GM19438 (cell line): ENCODE measurements at regions not wholly inside any gene's neighbourhood (a gene's known extent, or its start where the extent isn't known, plus 50 kb on each side); places are given as distances from the start of the nearest gene placed in this dataset.

Experiments used
- ATAC-seq: cut with Tn5 transposase; IDR thresholded peaks from one replicate; pipeline ENCODE4 v1.9.1; 2021; ENCODE audit warnings: low read depth; ENCODE audit not compliant: unreplicated experiment

DNA sequence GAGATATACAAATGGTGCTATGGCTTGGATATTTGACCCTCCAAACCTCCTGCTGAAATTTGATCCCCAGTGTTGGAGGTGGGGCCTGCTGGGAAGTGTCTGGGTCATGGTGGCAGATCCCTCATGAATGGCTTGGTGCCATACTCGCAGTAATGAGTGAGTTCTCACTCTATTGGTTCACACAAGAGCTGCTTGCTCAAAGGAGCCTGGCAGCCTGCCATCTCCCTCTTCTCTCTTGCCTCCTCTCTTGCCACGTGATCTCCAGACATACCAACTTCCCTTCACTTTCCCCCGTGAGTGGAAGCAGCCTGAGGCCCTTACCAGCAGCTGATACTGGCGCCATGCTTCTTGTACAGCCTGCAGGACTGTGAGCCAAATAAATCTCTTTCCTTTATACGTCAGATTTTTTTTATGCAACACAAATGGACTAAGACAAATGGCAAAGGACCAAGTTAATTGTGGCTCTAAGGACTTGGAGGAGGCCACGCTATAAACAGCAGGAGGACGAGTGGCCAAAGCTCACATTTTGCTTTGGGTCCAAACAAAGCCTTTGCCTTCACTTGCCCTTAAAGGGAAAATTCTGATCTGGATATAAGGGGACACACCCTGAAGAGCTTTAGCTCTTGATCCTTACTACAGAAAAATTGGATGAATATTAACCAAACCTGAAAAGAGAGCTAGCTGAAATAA, 214.7 kb downstream of the SS18 start:
- no peak for ATAC-seq

DNA sequence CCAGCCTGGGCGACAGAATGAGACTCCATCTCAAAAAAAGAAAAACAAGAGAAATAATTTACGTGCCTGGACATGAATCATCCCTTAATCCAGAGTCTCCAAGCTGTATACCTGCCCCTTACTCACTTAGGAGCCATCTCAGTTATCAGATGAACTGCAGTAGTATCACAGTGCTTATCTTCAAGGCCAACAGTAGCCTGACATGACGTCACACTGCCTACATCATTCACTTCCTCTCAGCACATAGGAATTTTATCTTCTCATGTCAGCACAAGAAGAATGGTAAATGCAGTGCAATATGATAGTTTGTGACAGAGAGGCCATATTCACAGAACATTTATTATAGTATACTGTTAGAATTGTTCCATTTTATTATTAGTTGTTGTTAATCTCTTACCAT, 216.6 kb downstream of the SS18 start:
- no peak for ATAC-seq

DNA sequence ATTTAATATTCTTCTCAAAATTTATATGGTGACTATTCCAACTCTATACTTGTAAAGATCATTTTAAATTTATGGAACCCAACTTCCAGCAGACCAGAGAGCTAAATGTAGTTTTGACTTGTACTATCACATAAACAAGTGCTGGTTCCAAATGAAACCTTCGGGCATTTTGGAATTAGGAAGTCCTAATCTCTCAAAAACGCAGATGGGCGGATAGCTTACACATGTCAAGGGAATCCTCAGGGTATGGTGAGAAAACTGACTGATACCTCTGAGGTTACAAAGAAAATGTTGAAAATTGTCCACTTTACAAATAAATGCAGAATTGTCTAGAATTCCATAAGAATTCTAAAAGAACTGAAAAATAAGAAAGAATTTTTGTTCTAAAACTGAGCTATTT, 224.1 kb downstream of the SS18 start:
- no peak for ATAC-seq

DNA sequence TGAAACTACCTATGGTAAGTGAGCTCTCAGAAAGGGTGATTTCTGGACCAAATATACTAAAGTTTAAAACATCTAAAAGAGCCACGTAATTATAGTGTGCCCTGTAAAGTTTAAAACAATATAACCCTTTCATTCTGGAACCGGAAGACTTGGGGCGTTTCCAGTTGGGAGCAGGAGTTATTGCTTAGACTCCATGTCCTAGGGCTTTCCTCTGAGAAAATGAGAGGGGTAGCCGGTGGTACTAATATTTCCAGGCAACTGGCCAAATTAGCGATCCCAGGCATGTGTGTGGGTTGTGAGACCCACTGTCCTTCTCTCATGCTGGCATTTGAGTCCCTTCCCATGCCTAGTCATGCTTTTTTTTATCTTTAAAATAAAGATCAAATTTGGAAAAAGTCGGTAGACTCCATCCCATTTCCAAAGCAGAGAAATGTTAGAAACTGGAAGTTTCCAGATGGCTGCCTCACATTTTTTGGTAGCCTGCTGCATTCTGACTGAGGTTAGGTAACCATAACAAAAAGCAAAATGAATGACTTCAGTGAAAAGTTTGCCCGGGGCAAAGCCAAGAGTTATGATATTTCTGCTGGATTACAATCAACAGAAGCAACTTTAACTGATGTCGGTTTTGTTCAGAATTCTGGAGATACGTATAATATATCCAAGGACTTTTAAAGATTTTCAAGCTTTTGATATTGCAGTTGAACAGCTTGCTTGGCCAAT, 227.4 kb downstream of the SS18 start:
- ATAC-seq, result no peak

DNA sequence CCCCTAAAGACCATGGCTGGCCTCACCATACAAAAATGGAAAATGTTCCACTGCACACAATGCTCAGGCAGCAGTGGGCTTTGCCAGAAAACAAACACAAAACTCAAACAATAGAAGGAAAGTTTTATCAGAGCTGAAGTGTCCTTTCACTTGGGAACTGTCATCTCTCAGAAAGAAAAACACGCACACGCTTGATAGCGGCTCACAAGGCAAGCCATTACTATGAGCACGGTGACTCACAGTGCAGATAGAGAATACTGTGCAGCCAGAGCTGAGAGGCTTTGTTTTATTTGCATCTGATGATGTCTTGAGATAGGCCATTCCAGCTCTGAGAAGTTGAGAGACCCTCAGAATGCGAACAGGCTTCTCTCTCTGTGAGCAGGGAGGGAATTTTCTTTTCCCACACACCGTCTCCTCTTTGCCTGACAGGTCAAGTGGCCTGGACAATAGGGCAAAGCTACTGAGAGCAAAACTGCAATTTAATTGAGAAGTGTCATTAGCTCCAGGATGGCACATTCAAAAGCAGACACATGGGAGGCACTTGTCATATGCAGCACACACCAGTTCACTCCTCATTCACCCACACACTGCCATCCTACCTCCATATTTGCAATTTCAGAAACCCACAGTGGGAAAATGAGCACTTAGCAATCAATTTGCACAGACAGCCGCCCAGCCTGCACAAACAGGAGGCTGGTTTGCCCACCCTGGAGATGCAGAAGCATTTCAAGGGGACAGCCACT, 236.6 kb downstream of the SS18 start:
- ATAC-seq, result no peak

DNA sequence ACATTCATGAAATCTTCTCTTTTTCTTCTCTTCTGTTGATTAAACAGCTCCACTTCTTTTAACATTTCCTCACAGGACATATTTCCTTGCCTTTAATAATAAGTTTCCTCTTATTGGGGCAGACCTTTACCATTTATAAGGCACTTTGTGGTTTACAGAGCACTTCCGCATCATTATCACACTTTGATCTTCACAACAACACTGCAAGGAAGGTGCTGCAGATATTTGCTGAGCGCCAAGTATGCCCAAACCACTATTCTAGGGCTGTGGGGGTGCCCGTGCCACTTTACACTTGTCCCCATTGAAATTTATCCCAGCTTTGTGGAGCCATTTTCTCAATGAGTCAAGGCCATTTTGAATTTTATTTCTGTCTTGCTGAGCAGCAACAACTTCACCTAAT, 246.6 kb downstream of the SS18 start:
- no peak for ATAC-seq

DNA sequence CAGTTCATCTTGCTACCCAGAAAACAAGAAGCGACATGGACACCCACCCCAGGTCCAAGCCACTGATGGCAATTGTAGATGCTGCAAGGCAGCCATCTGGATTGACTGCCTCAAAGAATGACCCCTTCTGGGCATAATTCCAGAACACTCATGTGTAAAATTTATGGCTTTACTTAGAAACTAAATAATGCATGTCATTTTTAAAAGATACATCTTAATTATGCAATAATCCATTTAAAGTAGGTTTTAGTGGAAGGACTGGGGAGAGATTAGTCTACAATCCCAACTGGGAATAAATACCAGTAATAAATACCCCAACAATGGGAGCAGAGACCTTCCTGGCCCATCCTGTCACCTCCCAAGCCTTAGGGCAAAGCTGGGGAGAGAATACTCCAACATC, 247.7 kb downstream of the SS18 start:
- no peak for ATAC-seq

DNA sequence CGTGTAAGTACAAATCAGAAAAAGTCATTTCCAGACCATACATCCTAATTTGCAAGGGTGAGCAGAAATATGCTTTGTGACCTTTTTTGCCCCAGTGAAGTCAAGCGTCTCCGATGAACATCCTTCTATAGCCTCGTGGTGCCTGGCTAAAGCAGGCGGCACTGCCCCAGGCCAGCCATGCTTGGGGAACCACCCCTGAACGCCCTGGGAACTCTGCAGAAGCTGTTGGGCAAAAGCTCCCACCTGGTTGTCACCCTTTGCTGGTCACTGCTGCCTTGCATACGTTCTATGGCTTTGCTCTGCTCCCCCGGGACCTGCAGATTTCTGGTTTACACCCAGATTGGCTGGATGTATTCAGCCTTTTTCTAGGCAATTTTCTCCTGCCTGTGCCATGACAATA, 256.4 kb downstream of the SS18 start:
- ATAC-seq, result no peak

DNA sequence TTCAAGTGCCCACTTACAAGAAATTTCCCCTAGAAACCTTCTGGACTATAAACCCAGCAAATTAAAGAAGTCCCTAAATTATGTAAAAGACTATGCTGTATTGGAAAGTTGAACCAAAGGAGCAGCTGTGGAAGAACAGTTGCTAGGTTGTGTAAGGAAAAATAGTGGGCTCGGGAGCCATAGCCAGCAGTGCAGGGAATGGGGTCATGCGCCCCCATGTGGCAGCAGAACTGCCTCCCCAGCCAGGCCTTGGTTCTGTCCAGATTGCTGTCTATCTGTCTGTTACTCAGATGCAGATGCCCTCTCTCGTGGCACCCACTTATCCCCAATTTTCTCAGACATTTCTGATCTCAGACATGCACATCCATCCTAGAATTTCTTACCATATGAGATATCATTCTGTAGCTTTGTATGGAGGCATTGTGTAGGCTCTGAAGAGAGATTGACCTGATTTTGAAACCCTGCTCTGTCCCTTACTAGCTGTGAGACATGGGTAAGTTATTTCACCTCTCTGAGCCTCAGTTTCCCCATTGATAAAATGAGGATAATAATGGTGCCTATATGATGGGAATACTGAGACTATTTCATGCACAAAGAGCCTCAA, 258.3 kb downstream of the SS18 start:
- peak; percentile 58 for ATAC-seq

DNA sequence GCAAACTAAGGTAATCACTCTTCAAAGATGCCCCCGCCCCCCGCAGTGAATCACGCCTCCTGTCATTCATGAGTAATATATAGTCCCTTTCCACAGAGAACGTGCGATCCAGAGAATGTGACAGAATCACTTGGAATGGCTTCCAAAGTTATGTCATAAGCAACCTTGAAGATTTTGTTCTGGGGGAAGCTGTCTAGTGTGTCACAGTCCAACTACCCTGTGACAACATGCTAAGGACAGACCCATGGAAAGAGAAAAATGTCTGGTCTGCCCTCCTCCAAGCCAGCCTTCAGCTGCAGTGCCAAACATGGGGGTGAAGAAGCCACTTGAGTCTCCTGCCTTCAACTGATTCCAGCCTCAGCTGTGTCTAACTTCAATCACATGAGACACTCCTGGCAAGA, 259.1 kb downstream of the SS18 start:
- ATAC-seq, result no peak

DNA sequence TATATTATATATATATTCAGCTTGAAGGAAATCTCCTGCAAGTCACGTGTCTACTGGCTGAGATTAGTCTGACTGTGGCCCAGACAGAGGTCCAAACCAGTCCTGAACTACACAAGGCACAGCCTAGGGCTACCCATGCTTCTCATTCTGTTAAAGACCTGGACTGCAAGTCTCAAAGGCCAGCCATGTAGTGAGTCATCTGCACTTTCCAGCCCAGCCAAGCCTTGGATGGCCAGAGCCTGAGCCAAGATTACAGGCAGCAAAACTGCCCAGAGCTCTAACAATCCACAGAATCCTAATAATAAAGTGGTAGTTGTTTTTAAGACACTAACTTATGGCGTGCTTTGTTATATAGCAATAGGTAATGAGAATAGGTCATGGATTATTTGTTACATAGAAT, 259.6 kb downstream of the SS18 start:
- no peak for ATAC-seq

DNA sequence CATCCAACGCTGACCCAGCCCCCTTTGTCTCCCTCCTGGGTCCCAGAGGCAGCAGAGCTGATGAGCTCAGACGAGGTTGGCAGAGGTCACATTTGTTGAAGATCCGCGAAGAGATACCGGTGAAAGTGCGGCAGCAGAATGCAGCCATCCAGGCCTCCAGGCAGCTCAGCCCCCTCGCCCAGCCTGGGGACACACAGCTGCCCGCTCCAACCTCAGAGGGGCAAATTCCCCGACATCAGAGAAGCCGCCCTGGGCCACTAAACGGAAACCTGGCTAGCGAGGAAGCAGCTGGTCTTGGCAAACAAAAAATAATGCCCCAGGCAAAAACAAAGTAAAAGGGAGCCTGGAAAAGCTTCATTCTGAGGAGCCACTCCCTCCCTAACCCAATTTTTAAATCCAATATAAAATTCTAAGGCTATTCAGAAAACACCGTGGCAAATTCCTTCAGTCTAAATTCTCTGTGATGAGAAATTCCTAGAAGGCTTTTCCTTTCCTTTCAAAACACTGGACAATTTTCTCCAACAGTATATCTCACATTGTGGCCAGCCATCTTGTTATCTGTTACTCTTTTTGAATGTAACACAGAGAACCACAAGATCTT, 262.4 kb downstream of the SS18 start:
- ATAC-seq, result no peak

DNA sequence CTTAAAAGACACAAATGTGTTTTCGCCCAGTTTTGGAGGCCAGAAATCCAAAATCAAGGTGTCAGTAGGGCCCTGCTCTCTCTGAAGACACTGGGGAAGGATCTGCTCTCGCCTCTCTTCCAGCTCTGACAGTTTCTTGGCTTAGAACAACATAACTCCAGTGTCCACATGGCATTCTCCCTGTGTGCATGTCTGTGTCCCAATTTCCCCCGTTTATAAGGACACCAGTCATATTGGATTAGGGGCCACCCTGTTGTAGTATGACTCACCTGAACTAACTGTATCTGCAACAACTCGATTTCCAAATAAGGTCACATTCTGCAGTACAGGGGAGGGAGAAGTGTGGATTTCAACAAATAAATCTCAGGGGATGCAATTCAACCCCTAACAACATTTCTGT, 263.2 kb downstream of the SS18 start:
- no peak for ATAC-seq

DNA sequence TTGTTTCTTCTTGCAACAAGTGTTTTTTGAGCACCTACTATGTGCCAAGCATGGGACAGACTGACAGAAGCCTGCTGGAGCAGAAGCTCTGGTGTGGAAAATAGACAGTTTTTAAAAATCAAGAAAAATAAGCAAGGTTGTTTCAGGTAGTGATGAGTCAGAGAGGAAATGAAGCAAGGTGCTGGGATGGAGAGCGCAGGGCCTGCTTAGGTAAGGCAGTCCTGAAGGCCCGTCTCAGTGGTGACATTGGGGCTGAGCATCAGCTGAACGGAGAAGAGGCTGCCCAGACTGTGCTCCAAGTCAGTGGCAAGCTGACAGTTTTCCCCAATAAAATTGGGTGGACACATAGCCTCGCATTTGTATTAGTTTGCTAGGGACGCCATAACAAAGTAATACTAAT, 263.6 kb downstream of the SS18 start:
- no peak for ATAC-seq

DNA sequence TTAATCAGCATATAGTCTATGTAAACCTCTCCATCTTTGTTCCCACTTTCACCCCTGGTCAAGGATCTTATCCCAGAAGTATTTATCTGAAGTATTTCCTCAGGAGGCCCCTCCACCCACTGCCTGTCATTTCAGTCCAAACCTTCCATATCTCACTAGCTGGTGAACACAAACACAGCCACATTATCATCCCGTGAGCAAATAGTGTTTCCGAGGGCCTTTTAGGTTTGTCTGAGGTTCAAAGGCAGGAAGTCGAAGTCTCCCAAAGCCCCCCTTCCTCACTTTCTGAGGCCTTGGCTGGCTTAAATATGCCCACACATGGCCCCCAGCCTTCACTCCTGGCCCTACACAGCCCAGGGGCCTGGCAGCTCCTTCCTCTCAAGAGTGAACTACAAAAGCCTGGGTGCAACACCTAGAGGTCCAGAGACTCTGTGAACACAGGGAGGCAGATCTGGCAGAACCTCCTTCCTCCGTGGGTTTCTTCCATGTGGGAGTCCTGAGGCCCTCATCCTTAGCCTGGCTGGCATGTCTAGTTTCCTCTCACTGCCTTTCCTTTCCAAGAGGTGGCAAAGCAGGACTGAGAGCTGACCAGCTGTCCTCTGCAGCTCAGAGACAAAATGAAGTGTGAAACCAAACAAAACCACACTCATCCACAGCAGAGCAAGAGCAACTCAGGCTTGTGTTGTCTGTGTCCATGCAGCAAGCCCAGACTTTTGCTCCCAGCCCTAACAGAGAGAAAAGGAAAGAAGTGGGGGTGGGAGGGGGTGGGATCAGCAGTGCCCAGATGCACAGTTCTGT, 264.2 kb downstream of the SS18 start:
- no peak for ATAC-seq

DNA sequence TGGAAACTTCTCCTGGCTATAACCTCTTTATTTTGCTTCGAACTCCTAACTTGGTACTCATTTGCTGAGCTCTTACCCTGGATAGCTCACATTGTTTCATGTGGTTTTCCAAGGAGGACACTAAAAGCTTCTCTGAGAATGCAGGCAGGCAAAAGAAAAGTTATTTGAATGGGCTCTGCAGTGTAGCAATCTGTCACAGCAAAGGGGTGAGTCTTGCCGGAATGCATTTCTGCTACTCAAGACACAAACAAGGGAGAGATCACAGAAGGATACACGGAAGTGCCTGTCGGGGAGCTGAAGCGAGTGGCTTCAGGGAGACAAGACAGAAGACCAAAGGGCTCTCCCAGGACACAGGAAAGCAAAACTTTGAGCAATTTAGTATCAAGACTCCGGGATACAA, 265.4 kb downstream of the SS18 start:
- no peak for ATAC-seq

DNA sequence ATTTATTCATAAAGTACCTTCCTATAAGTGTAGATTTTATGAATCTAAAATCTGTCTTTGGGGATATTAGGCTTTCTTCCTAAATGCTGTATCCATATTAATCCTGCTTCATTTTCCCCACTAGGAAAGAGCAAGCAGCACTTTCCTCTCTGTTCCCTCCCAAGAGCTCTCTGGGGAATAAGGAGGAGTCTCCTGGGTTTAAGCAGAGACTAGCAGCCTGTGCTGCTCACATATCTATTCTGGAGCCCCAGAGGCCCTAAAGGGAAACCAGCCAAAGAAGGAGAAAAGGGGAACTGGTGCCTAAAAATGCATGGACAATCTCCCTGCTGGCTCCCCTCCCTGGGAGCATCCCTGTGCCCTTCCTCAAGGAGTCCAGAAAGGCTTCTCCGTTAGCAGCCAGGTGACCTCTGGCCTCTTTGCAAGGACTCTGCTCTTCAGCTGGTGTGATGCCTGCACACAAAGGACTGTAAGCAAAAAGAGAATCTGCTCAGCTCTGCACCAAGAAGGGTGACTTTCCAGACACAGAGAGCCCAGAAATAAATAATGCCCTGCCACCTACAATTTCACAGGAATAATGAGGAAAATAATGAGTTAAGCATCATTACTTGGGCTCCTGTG, 270.6 kb downstream of the SS18 start:
- ATAC-seq, result no peak

DNA sequence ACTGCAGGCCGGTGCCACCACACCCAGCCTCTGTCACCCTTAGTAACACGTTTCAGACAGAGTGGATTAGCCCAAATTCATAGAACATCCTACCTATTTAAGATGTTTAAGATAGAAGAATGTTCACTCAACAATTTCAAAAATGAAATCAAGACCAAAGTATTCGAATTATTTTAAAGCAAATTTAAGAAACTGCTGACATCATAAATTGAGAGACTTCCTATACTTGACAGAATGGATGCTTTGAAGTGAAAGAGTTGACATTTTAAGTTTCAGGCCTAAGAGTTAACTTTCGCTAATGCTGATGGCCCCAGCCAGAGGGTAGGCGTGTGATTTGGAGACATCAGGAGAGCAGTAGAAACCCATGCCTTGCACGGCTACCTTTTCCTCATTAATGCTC, 271.9 kb downstream of the SS18 start:
- ATAC-seq, result no peak

DNA sequence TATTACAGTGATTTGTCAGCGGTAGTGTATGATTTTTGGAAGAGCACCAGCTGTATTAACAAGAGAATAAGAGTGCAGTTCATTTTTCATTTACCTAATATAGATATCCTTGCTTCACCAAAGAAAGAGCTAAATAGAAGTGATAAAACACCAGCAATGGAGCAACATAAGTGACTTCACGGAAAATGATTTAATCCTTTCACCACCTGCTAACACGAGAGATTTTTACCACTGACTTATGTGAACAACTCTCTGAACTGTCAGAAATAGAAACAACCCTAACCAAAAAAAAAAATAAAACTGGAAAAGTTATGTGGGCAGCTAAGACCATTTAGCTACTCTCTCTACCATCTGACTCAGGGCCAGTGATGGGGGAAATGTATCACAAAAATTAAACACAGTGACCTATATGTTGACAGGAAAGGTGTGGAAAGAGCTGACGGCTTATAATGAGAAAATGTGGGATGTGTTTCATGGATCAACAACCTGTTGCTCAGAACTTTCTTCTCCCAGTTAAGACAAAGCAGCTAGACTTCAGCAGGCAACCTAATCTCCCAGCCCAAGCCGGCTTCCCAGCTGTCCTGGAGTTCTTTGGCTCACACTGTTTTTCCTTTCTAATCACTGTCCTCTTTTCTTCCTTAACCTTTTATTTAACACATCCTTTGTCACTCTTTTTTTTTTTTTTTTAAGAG, 272.7 kb downstream of the SS18 start:
- ATAC-seq, result no peak
